Endodermal cell (in vitro differentiated cells): ENCODE measurements at regions not wholly inside any gene's neighbourhood (a gene's known extent, or its start where the extent isn't known, plus 50 kb on each side); places are given as distances from the start of the nearest gene placed in this dataset.
"Not testable (repeated sequence)": the region's sequence is repeated elsewhere in the genome, so short reads cannot be mapped to it uniquely, and the experiment has no call there.

Experiments
- DNase-seq: peaks from one replicate; pipeline ENCODE4 v3.0.0-alpha.2; 2017
- H3K27ac ChIP-seq: 2 replicates; pipeline ENCODE4 v1.5.1; 2013; ENCODE audit warnings: mild to moderate bottlenecking, low read depth, low read length, moderate library complexity
- H3K27me3 ChIP-seq: 2 replicates; pipeline ENCODE4 v1.6.1; 2013; ENCODE audit warnings: mild to moderate bottlenecking, low read length, moderate library complexity; ENCODE audit not compliant: insufficient read depth, control insufficient read depth, poor library complexity, severe bottlenecking
- H3K36me3 ChIP-seq: 2 replicates; pipeline ENCODE4 v1.7.0; 2013; ENCODE audit warnings: mild to moderate bottlenecking, low read length, moderate library complexity; ENCODE audit not compliant: control insufficient read depth, insufficient read depth
- H3K4me1 ChIP-seq: one replicate; pipeline ENCODE4 v1.7.0; 2013; ENCODE audit warnings: low read length; ENCODE audit not compliant: control insufficient read depth, insufficient read depth
- H3K4me3 ChIP-seq: 2 replicates; pipeline ENCODE4 v1.5.1; 2013; ENCODE audit warnings: mild to moderate bottlenecking, low read length, moderate library complexity
- H3K9ac ChIP-seq: 2 replicates; pipeline ENCODE4 v1.6.1; 2013; ENCODE audit warnings: mild to moderate bottlenecking, low read length, moderate library complexity; ENCODE audit not compliant: poor library complexity, severe bottlenecking; ENCODE audit errors: extremely low read depth
- H3K9me3 ChIP-seq: 2 replicates; pipeline ENCODE4 v1.6.1; 2013; ENCODE audit warnings: mild to moderate bottlenecking, low read length, moderate library complexity; ENCODE audit not compliant: control insufficient read depth
- H3K27ac Mint-ChIP-seq: 2 replicates; pipeline ENCODE4 v1.8.0; 2020; ENCODE audit warnings: mixed read lengths
- H3K27me3 Mint-ChIP-seq: 2 replicates; pipeline ENCODE4 v1.8.0; 2021; ENCODE audit warnings: mild to moderate bottlenecking, mixed read lengths; ENCODE audit not compliant: insufficient read depth
- H3K36me3 Mint-ChIP-seq: 2 replicates; pipeline ENCODE4 v1.8.0; 2020; ENCODE audit warnings: low read depth, mixed read lengths
- H3K4me1 Mint-ChIP-seq: 2 replicates; pipeline ENCODE4 v1.8.0; 2020; ENCODE audit warnings: mixed read lengths
- H3K4me3 Mint-ChIP-seq: 2 replicates; pipeline ENCODE4 v1.8.0; 2020; ENCODE audit warnings: mild to moderate bottlenecking, moderate library complexity, mixed read lengths
- H3K9me3 Mint-ChIP-seq: 2 replicates; pipeline ENCODE4 v1.8.0; 2020; ENCODE audit warnings: mild to moderate bottlenecking, mixed read lengths
- CTCF ChIP-seq: fragments of 200-600 bp; sonication (generic); conservative IDR thresholded peaks from 2 replicates; pipeline ENCODE4 v1.5.0; 2021; ENCODE audit warnings: antibody characterized with exemption, mild to moderate bottlenecking
- WGBS, 2 experiments: methylation state at CpG; one replicate each; pipeline versions ENCODE4 v1.1.5 to v1.1.7; 2013; ENCODE audit warnings: missing lambda C conversion rate in 2 of 2, mixed read lengths in 1 of 2; ENCODE audit not compliant: insufficient coverage in 1 of 2, insufficient read length in 1 of 2; 5-methylcytosine and 5-hydroxymethylcytosine counted together

GRCh38 chr12:71312768-71313403, 126.7 kb upstream of the LGR5 start:
- peak; percentile 48 for DNase-seq
- H3K27ac ChIP-seq, result no peak overlapping the region
- no peaks in the 10 kb centered on the region for H3K9me3 ChIP-seq
- H3K27me3 ChIP-seq, result no peaks in the 10 kb centered on the region
- no peaks in the 10 kb centered on the region for H3K36me3 ChIP-seq
- Mint-ChIP-seq H3K9me3 (peaks cover 2% of the 10 kb centered on the region), H3K27me3 (no peaks in the 10 kb centered on the region), H3K36me3 (no peaks in the 10 kb centered on the region), H3K4me3 (no peak overlapping the region), H3K27ac (no peak overlapping the region), H3K4me1 (no peaks in the 10 kb centered on the region)
- TF ChIP-seq CTCF, result no peak
- H3K4me3 ChIP-seq, result no peak overlapping the region
- no peaks in the 10 kb centered on the region for H3K4me1 ChIP-seq
- 72 to 79% methylated on average over 3 of the region's 3 CpGs for WGBS, 2 experiments
- no peak overlapping the region for H3K9ac ChIP-seq

- H3K27me3 ChIP-seq, H3K36me3 Mint-ChIP-seq, H3K4me3 ChIP-seq, H3K36me3 ChIP-seq, H3K27me3 Mint-ChIP-seq, H3K9me3 ChIP-seq, H3K4me1 ChIP-seq, H3K4me1 Mint-ChIP-seq, DNase-seq, H3K27ac Mint-ChIP-seq, H3K9ac ChIP-seq, H3K27ac ChIP-seq, H3K4me3 Mint-ChIP-seq, H3K9me3 Mint-ChIP-seq: not testable (repeated sequence)
- 94 to 95% methylated on average over 2 of the region's 4 CpGs for WGBS, 2 experiments
Measured at GRCh38 chr12:71311611-71312010, 128.0 kb upstream of the LGR5 start.

GRCh38 chr12:71306808-71307207, 132.8 kb upstream of the LGR5 start:
- Histone ChIP-seq H3K4me1 (no peaks in the 10 kb centered on the region), H3K4me3 (no peak overlapping the region), H3K9ac (no peak overlapping the region), H3K27ac (no peak overlapping the region), H3K27me3 (no peaks in the 10 kb centered on the region), H3K36me3 (no peaks in the 10 kb centered on the region), H3K9me3 (no peaks in the 10 kb centered on the region)
- Mint-ChIP-seq H3K4me1 (no peaks in the 10 kb centered on the region), H3K9me3 (no peaks in the 10 kb centered on the region), H3K27ac (no peak overlapping the region), H3K36me3 (no peaks in the 10 kb centered on the region), H3K4me3 (no peak overlapping the region), H3K27me3 (no peaks in the 10 kb centered on the region)
- TF ChIP-seq CTCF, result no peak
- 70% methylated on average over 1 of the region's 1 CpG; no CpG with 5 or more reads in 1 of the 2 experiments for WGBS, 2 experiments
- no peak for DNase-seq

- no peaks in the 10 kb centered on the region for H3K36me3 Mint-ChIP-seq
- H3K4me1 Mint-ChIP-seq, result no peaks in the 10 kb centered on the region
- H3K27ac ChIP-seq, result no peak overlapping the region
- no peak overlapping the region for H3K27ac Mint-ChIP-seq
- 94 to 99% methylated on average over 2 to 3 of the region's 3 CpGs for WGBS, 2 experiments
- TF ChIP-seq CTCF, result no peak
- no peak overlapping the region for H3K4me3 ChIP-seq
- H3K36me3 ChIP-seq, result no peaks in the 10 kb centered on the region
- no peaks in the 10 kb centered on the region for H3K9me3 ChIP-seq
- H3K9ac ChIP-seq, result no peak overlapping the region
- no peak overlapping the region for H3K4me3 Mint-ChIP-seq
- no peaks in the 10 kb centered on the region for H3K27me3 ChIP-seq
- no peaks in the 10 kb centered on the region for H3K27me3 Mint-ChIP-seq
- no peaks in the 10 kb centered on the region for H3K9me3 Mint-ChIP-seq
- no peak for DNase-seq
- no peaks in the 10 kb centered on the region for H3K4me1 ChIP-seq
Measured at GRCh38 chr12:71304306-71304705, 135.3 kb upstream of the LGR5 start.
